ENCODE measurements at regions not wholly inside any gene's neighbourhood (a gene's known extent, or its start where the extent isn't known, plus 50 kb on each side); places are given as distances from the start of the nearest gene placed in this dataset.

GRCh38 chr11:37088573-37088910 lies 490.5 kb upstream of the RAG2 start:
- Mint-ChIP-seq H3K36me3 (no peaks in the 10 kb centered on the region), H3K27ac (no peak overlapping the region), H3K9me3 (no peaks in the 10 kb centered on the region), H3K27me3 (no peaks in the 10 kb centered on the region), H3K4me3 (no peak overlapping the region), H3K4me1 (ENCODE audit: unreplicated experiment) (peaks cover 5% of the 10 kb centered on the region)
- DNase-seq (ENCODE audit: extremely low spot score, unreplicated experiment): no peak
- TF ChIP-seq CTCF (conservative IDR thresholded peaks at IDR 0.05): no peak

- Mint-ChIP-seq H3K4me1 (ENCODE audit: unreplicated experiment) (peaks cover 5% of the 10 kb centered on the region), H3K36me3 (no peaks in the 10 kb centered on the region), H3K27me3 (no peaks in the 10 kb centered on the region), H3K4me3 (no peak overlapping the region), H3K27ac (no peak overlapping the region), H3K9me3 (no peaks in the 10 kb centered on the region)
- no peak for TF ChIP-seq CTCF (conservative IDR thresholded peaks at IDR 0.05)
- no peak for DNase-seq (ENCODE audit: extremely low spot score, unreplicated experiment)
These were observed 489.9 kb upstream of the RAG2 start for GRCh38 chr11:37087650-37088572.

GRCh38 chr11:37078521-37078920 lies 480.5 kb upstream of the RAG2 start:
- H3K36me3 Mint-ChIP-seq: no peaks in the 10 kb centered on the region
- no peak for TF ChIP-seq CTCF (conservative IDR thresholded peaks at IDR 0.05)
- no peak overlapping the region for H3K4me3 Mint-ChIP-seq
- peaks cover 5% of the 10 kb centered on the region for H3K27me3 Mint-ChIP-seq
- no peak for DNase-seq (ENCODE audit: extremely low spot score, unreplicated experiment)
- H3K4me1 Mint-ChIP-seq (ENCODE audit: unreplicated experiment): peaks cover 4% of the 10 kb centered on the region
- H3K9me3 Mint-ChIP-seq: no peaks in the 10 kb centered on the region
- H3K27ac Mint-ChIP-seq: no peak overlapping the region

GRCh38 chr11:37076866-37077265 lies 478.8 kb upstream of the RAG2 start:
- peaks cover 4% of the 10 kb centered on the region for H3K4me1 Mint-ChIP-seq (ENCODE audit: unreplicated experiment)
- no peak for DNase-seq (ENCODE audit: extremely low spot score, unreplicated experiment)
- TF ChIP-seq CTCF (conservative IDR thresholded peaks at IDR 0.05): no peak
- H3K9me3 Mint-ChIP-seq: no peaks in the 10 kb centered on the region
- peaks cover 3% of the 10 kb centered on the region for H3K27me3 Mint-ChIP-seq
- no peak overlapping the region for H3K4me3 Mint-ChIP-seq
- no peak overlapping the region for H3K27ac Mint-ChIP-seq
- H3K36me3 Mint-ChIP-seq: no peaks in the 10 kb centered on the region

GRCh38 chr11:37072538-37073055 lies 474.6 kb upstream of the RAG2 start:
- H3K27me3 Mint-ChIP-seq: no peaks in the 10 kb centered on the region
- H3K36me3 Mint-ChIP-seq: no peaks in the 10 kb centered on the region
- no peak overlapping the region for H3K4me3 Mint-ChIP-seq
- H3K4me1 Mint-ChIP-seq (ENCODE audit: unreplicated experiment): peaks cover 4% of the 10 kb centered on the region
- H3K27ac Mint-ChIP-seq: no peak overlapping the region
- no peak for TF ChIP-seq CTCF (conservative IDR thresholded peaks at IDR 0.05)
- H3K9me3 Mint-ChIP-seq: no peaks in the 10 kb centered on the region
- no peak for DNase-seq (ENCODE audit: extremely low spot score, unreplicated experiment)
